ENCODE measurements at regions not wholly inside any gene's neighbourhood (a gene's known extent, or its start where the extent isn't known, plus 50 kb on each side); places are given as distances from the start of the nearest gene placed in this dataset.

DNA sequence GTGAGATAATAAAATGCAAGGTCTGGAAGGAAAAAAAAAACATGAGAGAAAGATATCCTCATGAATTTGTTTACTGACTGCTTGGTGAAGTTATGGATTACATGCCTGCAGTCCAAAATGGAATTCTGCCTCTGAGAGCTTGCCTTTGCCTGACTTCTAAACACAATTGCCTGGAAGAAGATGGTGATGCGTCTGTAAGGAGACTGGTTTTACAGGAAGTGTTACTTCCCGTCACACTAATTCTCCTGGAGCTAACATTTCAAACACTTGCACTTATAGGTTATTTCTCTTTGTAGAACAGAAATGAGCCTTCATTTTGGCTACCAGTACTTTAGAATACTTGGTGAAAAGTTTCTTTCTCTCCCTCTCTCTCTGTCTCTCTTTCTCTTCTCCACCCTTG lies 884.3 kb downstream of the TSN start:
- H4K20me1 ChIP-seq (replicated peaks in 1 of 2; ENCODE audit: control insufficient read depth in 1 of 2, insufficient read depth in 2 of 2, low read length in 2 of 2) = no peaks in the 10 kb centered on the region
- H4K5ac ChIP-seq (ENCODE audit: insufficient read length, low read depth, low read length) = no peak overlapping the region
- no peaks in the 10 kb centered on the region for H3K27me3 ChIP-seq (replicated peaks in 1 of 4; ENCODE audit: control insufficient read depth in 3 of 4, extremely low read depth in 1 of 4, insufficient read depth in 3 of 4, low read length in 3 of 4)
- no peak overlapping the region for H2BK12ac ChIP-seq (ENCODE audit: low read depth, low read length)
- no peak overlapping the region for H2AK5ac ChIP-seq (ENCODE audit: low read depth, low read length)
- no peak overlapping the region for H2BK120ac ChIP-seq (replicated peaks; ENCODE audit: low read depth, low read length)
- POLR2A ChIA-PET (ENCODE audit: partially characterized antibody) = no interaction called here
- no peak overlapping the region for H3K9ac ChIP-seq (replicated peaks in 1 of 4; ENCODE audit: extremely low read depth in 1 of 4, low read depth in 3 of 4, low read length in 3 of 4)
- H3K4me2 ChIP-seq (ENCODE audit: insufficient read depth in 1 of 2, low read depth in 2 of 2, low read length in 2 of 2) = no peak overlapping the region
- no peak for DNase-seq (ENCODE audit: low read depth in 1 of 2, low spot score in 2 of 2)
- H3K4me3 ChIP-seq (ENCODE audit: extremely low read depth in 1 of 4, insufficient read depth in 2 of 4, low read depth in 3 of 4, low read length in 4 of 4) = no peak overlapping the region
- CTCF ChIA-PET (ENCODE audit: partially characterized antibody) = interaction anchor here (1.1 to 1.8 kb wide), 4 partner anchors 10 to 108 kb away, joined by 3 to 5 read pairs (median 4); no protein-coding TSS in a partner anchor
- H3K4me1 ChIP-seq (replicated peaks in 1 of 4; ENCODE audit: control insufficient read depth in 3 of 4, insufficient read depth in 4 of 4, low read length in 3 of 4) = no peaks in the 10 kb centered on the region
- H3K79me1 ChIP-seq (ENCODE audit: low read depth, low read length) = no peaks in the 10 kb centered on the region
- H3K14ac ChIP-seq (ENCODE audit: insufficient read length) = no peak overlapping the region
- H3K79me2 ChIP-seq (ENCODE audit: control insufficient read depth in 1 of 2, insufficient read depth in 2 of 2, low read length in 2 of 2) = no peaks in the 10 kb centered on the region
- H2BK5ac ChIP-seq (ENCODE audit: low read depth, low read length) = no peak overlapping the region
- H3K4ac ChIP-seq (replicated peaks; ENCODE audit: insufficient read length, low read depth, low read length) = no peak overlapping the region
- no peak overlapping the region for H2AFZ ChIP-seq (ENCODE audit: low read length)
- no peak overlapping the region for H3K23ac ChIP-seq (ENCODE audit: insufficient read length)
- FAIRE-seq = no peak
- no peak overlapping the region for H4K8ac ChIP-seq (ENCODE audit: extremely low read depth, insufficient read depth, low read length)
- H3K9me3 ChIP-seq (ENCODE audit: insufficient read depth in 2 of 2, low read depth in 1 of 2, low read length in 1 of 2) = no peaks in the 10 kb centered on the region
- no peak overlapping the region for H3K27ac ChIP-seq (ENCODE audit: low read depth, low read length)
- no peak overlapping the region for H4K91ac ChIP-seq (replicated peaks; ENCODE audit: insufficient read length, low read length)
- TF ChIP-seq TAF7 (optimal IDR thresholded peaks at IDR 0.05; ENCODE audit: borderline replicate concordance, low read depth, low read length) (no peak), NANOG (IDR thresholded peaks at IDR 0.05; ENCODE audit: insufficient read depth, low read depth, low read length, poor library complexity, severe bottlenecking) (no peak), CHD2 (IDR thresholded peaks at IDR 0.05; ENCODE audit: low read length) (no peak), CREB1 (IDR thresholded peaks at IDR 0.05) (no peak), YY1 (IDR thresholded peaks at IDR 0.05; ENCODE audit: low read depth, low read length) (no peak)
- no peaks in the 10 kb centered on the region for H3K23me2 ChIP-seq (ENCODE audit: low read depth, low read length)
- no peak overlapping the region for H3K56ac ChIP-seq (replicated peaks; ENCODE audit: insufficient read length, low read depth, low read length)
- WGBS, 2 experiments (ENCODE audit: extremely low coverage in 1 of 2, insufficient coverage in 1 of 2, insufficient read length in 1 of 2, insufficient replicate concordance in 2 of 2, low coverage in 1 of 2, low lambda C conversion rate in 2 of 2, missing lambda C conversion rate in 1 of 2) = 89% methylated on average over 2 of the region's 2 CpGs; no CpG with 5 or more reads in 1 of the 2 experiments
- no peak overlapping the region for H2BK20ac ChIP-seq (ENCODE audit: low read length)
- no peak overlapping the region for H2BK15ac ChIP-seq (ENCODE audit: low read length)
- H3K18ac ChIP-seq (ENCODE audit: extremely low read depth, low read length) = no peak overlapping the region
- no peaks in the 10 kb centered on the region for H3K36me3 ChIP-seq (ENCODE audit: control insufficient read depth in 2 of 4, insufficient read depth in 4 of 4, low read length in 3 of 4)
